Daoy (cell line): ENCODE measurements at regions not wholly inside any gene's neighbourhood (a gene's known extent, or its start where the extent isn't known, plus 50 kb on each side); places are given as distances from the start of the nearest gene placed in this dataset.

Experiments
- DNase-seq: peaks from one replicate; pipeline ENCODE4 v3.0.0-alpha.2; 2015; ENCODE audit warnings: low read depth

DNA sequence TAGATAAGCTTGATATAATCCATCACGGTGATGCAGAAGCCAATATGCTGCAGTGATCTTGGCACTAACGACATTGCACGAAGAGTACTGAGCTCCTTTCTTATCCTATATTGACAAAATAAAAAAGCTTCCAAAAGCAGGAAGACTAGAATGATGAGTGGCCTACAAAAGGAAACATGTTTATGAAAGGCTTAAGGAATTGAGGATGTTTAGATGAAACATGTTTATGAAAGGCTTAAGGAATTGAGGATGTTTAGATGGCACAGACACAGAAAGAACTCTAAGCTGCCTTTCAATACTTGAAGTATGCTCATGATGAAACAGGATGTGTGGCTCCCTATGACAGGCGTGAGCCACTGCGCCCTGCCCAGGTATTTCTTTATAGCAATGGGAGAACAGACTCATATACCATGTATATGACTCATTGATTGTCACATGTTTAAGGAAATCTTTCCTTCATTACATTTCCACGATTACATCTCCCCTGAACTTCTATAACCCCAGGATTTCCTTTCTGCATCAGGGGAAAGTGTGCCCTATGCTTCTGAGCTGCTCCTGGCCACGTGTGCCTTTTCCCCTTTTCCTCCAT is 690.8 kb upstream of the ARGLU1 start:
- peak; percentile 3 for DNase-seq

DNA sequence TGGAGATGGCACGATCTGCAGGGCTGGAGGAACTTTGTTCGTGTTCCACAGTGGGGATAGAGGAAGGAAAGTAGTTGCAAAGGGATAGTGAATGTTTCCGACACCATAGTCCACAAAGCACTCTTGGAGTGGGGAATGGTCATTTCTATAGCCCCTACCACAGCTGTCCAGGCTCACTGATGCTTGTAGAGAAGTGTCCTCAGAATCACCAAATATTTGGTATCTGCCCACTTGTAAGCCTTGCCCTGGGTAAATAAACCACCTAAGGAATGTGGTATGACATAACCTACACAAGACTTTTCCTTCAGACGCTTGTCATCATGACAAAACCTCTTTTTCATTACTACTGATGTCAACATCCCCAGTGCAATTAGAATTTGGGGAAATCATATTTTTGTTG is 686.5 kb upstream of the ARGLU1 start:
- no peak for DNase-seq

DNA sequence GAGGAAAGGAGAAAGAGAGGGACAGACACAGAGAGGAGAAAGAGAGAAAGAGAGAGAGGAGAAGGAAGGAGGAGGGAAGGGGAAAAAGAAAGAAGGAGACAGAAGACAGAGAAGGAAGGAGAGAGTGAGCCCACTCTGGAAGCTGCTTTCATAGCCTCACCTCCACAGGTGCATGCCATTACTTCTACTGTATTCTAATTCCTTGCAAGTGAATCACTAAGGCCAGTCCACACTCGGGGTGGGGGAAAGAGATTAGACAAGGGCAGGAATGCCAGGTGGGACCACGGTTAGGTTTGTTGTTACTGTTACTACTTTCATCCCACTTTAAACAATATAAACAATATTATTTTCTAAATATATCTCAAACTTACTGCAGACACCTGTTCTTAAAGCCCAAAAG is 684.5 kb upstream of the ARGLU1 start:
- no peak for DNase-seq

DNA sequence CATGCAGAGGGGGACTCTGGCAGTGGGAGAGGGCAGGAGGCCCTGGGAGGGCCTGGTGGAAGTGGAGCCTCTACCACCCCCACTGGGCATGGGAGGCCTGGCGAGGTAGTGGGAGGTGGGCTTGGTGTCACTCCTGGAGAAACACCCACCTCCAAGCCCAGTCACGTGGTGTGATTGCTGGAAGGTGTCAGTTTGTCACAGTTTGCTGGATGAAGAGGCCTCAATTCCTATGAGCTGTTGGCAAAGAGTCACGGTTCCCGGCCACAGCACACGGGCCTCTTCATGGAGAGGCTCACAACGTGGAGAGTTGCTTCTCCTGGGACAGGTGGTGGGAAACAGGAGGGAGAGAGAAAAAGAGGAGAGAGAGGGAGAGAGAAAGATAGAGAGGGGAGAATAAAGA is 684.1 kb upstream of the ARGLU1 start:
- no peak for DNase-seq

DNA sequence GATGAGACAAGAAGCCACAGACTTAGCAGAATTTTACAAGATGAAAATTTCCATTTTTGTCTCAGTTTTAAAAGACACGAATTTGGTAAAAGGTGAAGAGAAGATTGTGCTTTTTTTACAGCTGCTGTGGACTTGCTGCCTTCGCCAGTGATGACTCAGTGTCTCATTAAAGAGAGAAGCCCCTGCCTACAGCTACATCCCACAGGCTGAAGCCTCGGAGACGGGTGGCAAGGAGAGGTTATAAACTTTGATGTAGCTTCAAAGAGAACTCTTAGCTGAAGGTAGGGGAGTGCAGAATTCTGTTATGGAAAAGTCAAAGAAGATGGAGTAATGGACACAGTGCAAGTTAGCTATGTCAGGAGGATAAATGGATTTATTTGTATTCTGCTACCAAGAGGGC is 683.4 kb upstream of the ARGLU1 start:
- DNase-seq: peak; percentile 21

DNA sequence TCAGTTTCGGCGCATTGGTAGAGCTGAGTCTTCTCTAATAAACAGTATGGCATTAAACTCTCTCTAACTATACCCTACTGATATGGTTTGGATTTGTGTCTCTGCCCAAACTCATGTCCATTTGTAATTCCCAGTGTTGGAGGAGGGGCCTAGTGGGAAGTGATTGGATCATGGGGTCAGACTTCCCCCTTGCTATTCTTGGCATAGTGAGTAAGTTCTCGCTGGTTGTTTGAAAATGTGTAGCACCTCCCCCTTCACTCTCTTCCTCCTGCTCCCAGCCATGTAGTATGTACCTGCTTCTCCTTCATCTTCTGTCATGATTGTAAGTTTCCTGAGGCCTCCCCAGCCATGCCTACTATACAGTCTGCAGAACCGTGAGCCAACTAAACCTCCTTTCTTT is 682.7 kb upstream of the ARGLU1 start:
- peak; percentile 5 for DNase-seq

DNA sequence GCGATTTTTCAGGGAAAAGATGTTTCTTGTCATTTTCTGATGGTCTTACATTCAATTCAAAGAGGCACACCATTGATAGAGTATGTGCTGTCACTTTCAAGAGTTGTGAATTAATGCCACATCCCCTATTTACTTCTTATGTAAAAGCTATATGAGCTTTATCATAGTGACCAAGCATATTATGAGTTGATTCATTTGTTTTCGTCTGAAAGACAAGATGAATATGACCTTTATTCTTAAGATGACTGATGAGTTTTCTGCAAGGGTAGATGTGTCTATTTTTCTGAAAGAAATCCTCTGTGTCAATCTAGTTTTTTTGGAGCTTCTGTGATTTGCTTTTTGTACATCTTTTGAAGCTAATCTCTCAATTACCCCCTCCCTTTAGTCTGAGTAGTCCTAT is 676.3 kb upstream of the ARGLU1 start:
- DNase-seq: no peak

DNA sequence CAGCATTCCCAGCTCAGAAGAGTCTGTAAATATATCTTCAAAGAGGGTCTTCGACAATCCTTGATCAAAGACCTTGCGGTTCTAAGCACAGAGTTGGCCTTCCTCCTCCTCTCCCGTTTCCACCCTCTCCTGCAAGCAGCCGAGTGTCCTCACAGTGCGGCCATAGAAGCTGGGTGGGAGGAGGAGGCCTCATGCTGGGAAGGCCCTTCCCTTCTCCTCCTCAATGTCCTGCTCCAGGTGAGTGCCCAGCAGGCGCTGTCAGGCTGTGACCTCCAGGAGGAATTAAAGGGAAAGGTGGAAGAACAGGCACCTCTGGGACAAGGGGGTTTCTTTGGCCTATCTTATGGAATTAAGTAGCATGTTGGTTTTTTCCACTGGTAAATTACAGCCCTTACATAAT is 674.2 kb upstream of the ARGLU1 start:
- DNase-seq: no peak

DNA sequence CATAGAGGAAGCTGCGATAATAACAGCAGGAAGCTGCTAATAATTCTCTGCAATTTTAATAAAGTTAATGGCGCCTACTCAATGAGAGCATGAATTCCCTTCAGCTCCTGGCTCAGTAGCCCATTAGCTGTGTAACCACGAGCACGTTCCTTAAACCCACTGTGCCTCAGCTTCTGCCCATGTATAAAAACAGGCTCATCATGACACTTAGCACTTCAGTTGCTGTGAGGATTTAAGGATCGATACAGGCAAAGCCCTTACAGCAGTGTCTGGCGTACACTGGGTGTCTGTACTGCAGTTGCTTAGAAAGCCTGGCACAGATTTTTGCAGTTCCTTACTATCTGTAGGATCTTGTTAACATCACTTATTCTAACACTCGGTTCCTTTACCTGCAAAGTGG is 673.4 kb upstream of the ARGLU1 start:
- no peak for DNase-seq

DNA sequence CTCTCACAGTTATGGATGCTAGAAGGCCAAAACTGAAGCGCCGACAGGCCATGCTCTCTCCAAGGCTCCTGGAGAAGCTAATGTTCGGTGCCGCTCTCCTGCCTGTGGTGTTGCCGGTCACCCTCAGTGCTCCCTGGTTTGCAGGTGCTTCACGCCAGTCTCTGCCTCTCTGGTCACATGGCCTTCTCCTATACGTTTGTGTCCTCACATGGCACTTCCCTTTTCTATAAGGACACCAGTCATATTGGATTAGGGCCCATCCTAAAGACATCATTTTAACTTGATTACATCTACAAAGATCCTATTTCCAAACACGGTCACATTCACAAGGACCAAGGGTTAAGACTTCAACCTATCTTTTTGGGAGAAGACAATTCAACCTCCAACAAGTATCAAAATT is 671.3 kb upstream of the ARGLU1 start:
- no peak for DNase-seq

DNA sequence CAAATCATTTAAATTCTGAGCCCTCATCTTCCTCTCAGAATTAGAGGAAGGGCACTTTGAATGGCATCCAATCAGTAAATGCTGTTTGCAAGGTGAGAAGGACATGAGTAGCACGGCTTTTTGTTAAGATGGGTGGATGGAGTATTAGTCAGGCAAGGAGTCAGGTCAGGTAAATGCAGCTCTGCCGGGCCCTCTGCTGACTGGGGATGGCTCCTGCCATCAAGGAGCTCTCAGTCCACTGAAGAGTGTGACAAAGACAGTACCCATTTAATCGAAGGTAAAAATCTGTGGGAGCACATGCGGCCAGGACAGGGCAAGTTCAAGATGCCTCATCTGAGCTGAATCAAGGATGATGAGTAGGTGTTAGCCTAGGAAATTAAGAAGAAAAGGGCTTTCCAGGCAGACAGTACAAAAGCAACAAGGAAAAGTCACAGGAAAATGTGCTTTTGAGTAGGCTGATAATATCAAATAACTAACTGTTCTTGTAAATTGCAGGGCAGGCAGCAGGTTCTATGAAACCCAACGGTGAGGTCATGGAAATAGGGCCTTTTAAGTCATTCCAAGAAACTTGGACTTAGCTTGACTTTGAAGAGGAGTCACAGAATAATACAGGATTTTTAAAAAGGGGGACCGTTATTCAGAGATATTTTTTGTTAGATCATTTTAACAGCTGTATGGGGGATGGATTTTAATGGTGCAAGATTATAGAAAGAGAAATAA is 670.5 kb upstream of the ARGLU1 start:
- DNase-seq: no peak

DNA sequence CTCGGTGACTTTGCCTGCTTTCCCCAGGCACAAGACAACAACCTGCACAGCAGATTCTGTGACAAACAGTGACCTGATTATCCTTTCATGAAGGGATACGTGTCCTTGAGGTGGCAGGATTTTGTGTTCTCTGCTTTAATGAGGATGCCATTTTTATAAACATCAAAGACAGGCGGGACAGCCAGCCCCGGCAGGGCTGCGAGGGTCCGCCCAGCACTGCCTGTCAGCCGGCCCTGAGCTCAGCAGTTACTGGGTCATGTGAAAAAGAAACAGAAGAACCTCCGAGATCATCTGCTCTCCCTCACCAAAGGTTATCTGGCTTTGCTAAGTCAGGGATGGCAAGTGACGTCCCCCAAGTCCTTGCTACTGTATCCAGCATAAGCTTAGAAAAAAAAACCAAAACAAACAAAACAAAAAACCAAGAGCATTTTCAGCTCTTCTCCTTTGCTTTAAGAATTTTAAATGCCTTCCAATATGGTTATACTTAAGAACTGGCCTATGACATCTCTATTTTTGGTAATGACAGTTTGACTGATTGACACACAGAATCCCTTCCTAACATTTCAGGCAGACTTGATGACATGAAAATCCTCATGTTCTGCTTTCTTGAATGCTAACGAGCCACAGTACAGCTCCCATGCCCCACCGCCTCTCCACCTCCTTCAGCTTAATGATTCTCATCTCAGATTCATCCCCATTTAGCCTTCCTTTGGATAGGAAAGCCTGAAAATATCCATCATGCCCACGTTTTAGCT is 666.6 kb upstream of the ARGLU1 start:
- DNase-seq: no peak

DNA sequence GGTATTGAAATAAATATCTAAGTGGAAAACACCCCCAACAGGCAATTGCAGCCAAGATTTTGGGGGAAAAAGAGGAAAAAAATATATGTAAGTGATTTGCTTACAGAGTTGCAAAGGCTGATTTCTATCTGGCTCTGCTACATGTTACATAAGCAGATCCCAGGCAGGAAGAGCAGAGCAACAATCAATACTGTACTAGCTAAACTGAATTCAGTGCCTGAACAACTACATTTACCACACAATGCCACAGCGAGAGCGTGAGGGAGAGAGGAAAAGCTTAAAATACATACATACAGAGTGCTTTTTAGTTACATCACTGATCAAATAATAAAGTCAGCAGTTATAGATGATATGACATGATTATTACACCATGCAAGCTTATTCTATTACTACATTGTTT is 665.6 kb upstream of the ARGLU1 start:
- DNase-seq: no peak

DNA sequence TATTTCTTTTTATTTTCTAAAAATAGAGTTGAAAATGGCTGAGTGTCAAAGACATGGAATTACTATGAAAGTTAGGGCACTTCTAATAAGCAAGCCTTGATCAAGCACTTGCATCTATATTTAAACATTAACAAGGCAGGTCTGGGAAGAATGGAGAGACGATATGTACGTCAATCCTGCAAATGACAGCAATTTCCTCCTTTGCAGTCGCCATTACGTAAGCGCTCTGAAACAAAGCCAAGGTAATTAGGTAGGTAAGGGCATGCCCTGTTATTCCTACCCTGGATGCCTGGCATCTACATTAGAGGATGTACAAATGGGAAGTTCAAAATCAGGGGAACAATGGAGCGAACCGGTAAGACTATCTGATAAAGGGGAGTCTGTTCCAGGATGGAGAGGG is 664.0 kb upstream of the ARGLU1 start:
- no peak for DNase-seq

DNA sequence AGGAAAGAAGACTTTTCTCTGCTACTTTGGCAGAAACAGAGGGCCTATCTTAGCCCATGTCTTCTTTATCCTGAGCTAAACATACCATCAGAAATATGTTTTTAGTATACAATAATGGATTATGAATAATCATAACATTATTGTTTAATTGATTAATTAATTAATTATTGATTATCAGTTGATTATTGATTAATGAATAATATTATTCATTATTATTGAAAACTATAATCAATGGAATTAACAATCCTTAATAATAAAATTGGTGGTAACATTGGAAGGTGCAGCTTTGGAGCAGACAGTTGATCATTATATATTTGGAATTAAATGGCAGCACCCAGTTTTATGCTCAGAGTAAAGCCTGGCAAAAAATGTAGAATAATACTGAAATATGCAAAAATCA is 655.9 kb upstream of the ARGLU1 start:
- DNase-seq: no peak

DNA sequence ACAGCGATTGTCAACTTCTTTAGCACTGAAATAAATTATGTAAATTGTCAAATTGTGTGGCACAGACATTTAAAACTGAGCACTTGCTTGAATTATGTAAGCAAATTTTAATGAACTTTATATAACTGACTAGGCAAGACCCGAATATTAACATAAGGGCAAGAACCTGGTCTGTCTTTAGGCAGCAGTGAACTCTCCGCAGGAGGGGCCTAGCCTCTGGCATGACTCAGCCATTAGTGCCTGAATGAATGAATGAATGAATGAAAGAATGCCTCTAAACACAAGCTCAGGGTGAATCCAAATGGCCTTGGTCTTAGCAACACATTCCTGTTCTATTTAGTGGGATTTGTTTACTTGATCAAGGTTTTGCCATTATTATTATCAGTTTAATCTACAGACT is 654.7 kb upstream of the ARGLU1 start:
- no peak for DNase-seq

DNA sequence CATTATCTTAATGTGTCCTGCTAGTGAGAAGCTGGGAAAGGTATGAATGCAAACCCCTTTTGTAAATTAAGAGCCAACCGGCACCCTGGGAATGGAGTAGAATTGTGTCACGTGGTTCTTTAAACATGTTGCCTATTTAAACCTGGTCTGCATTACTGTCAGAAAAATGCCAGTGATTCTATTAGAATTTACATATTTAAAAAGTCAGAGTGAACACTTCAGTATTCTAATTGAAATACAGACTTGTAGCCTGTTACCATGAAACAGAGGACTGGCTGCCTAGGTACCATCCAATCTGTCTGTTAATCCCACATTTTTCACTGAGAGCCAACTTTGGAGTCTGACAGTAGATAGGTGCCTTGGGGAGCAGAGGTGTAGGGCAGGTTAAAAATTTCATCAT is 652.3 kb upstream of the ARGLU1 start:
- DNase-seq: no peak

DNA sequence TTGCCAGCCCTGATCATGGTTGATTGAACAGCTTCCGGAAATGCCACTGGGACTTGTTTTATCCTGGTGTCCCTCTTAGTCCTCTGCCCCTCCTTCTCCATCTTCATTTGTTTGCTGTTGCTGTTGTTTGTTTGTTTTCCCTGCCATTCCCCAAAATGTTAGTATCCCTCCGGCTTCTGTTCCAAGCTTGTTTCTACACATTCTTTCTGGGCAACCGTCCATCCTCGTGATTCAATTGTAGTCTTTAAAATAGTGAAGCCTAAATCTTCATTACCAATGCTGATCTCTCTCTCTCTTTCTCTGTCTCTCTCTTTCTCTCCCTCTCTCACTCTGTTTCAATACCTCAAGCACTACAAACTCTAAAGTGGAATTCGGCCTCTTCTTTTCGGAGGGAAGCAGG is 649.3 kb upstream of the ARGLU1 start:
- DNase-seq: no peak

DNA sequence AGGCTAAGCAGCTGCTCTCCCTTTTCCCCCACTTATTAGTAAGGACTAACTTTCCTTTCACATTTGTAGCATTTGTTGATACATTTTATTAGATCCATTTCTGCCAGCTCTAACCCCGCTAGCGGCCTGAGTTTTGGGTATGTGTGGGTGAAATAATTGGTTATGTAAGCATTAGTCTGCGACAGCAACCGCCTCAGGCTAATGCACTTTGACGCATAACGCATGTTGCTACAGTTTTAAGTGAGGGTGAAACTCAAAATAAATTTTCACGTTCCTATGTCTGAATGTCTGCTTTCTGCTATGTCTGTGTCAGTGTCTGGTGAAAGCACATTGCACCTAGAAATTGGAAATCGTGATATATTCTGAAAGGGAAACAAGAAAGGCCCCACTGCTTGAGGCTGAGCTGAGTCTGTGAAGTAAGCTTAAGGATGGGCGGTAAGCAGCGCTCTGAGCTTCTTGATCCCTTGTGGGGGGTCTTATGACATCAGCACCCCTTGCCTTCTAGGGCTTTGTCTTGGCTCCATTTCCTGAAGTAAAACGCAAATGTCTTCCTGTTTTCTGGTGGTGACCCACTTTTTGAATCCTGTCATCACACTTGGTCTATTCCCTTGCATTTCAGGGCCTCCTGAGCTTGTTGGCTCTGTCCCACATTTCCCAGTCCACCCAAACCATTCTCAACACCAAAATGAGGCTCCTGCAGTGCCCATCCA is 648.3 kb upstream of the ARGLU1 start:
- DNase-seq: peak; percentile 65

DNA sequence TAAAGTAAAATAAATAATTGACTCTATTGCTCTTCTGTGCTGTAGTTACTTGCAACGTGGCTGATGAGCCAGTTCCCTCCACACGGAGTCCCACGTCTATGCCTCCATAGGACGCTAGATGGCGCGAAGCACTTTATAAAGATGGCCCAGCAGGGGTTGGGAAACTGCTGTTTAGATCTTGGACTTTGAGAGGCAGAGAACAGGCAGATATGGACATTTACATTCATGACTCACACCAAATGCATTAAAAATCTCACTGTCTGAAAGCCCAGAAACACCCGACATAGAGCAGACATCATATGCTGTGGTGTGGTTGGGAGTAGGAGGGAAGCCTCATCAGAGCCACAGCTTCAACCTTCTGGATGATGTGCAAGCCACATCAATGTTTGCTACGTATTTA is 643.1 kb upstream of the ARGLU1 start:
- peak; percentile 84 for DNase-seq

DNA sequence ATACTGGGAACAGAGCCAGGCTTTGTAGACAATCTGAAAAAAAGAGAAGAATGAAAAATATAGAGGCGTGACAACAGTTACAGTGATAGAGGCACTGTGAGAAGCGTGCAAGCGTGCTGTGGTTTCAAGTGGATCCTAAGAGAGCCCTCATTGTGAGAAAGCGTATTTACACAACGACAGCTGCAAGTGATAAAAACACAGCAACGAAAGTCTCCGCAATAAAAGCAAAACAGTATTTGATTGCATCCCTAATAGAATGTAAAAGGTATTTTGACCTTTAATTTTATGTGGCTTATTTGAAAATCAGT is 642.7 kb upstream of the ARGLU1 start:
- DNase-seq: no peak

DNA sequence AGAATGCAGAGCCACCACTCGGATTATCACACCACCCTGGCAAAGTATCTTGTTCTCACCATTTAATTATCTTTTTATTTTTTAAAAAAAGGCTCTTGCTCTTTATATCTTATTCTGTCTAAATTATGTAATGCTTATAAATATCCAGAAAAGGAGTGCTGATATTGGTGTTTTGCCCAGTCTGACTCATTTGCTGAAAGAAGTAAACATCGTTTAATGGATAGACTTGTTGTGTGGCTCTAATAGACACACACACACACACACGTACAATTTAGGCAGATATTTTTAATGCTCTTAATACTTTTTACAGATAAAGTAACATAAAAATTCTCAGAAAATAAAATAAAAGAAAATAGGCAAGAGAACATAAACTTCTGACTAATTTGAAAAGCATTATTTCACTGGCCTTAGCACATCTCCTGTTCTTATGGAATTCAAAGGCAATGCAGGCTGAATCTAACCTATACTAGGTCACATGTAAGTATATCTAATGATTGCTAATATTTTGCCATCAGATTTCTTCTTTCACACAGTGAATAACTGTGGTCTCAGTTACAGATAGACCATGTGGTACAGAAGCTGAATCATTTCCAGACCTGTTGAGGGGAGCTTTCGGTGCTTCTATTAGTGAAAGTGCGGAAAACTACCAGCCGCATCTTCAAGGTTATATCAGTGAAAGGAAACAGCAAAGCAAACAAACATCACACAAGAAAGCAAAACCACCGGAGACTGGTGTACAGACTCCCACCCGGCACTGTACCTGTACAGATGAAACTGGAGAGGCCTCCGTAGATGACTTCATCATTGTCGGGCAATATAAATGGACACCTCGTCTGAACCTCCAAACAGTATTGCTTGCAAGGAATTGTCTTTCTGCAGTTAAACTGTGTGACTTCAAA is 642.1 kb upstream of the ARGLU1 start:
- no peak for DNase-seq
